CD14-positive monocyte (primary cell): ENCODE measurements at regions not wholly inside any gene's neighbourhood (a gene's known extent, or its start where the extent isn't known, plus 50 kb on each side); places are given as distances from the start of the nearest gene placed in this dataset.

Experiments
- DNase-seq, 3 donors: peaks; one replicate each; pipeline ENCODE4 v3.0.0-alpha.2; 2011 to 2022
- H2AFZ ChIP-seq: 2 replicates; pipeline ENCODE4 v1.6.0; 2012; ENCODE audit warnings: mild to moderate bottlenecking, low read depth, low read length, inconsistent platforms; ENCODE audit not compliant: insufficient read depth, poor library complexity, severe bottlenecking
- H3K27ac ChIP-seq, 2 donors: 1 replicate in 1 of 2; 2 replicates in 1 of 2; pipeline ENCODE4 v1.5.1; 2012 to 2013; ENCODE audit warnings: low read length in 2 of 2, control low read depth in 1 of 2, inconsistent platforms in 1 of 2, low read depth in 1 of 2, mild to moderate bottlenecking in 1 of 2
- H3K27me3 ChIP-seq, 2 donors: one replicate each; pipeline versions ENCODE4 v1.6.0 to v1.6.1; 2011 to 2013; ENCODE audit warnings: low read length in 2 of 2; ENCODE audit not compliant: control insufficient read depth in 2 of 2, insufficient read depth in 2 of 2
- H3K36me3 ChIP-seq, 2 donors: replicated peaks in 1 of 2; 1 replicate in 1 of 2; 2 replicates in 1 of 2; pipeline versions ENCODE4 v1.5.1 to v1.6.1; 2012 to 2013; ENCODE audit warnings: low read length in 2 of 2, control low read depth in 1 of 2, inconsistent platforms in 1 of 2, mild to moderate bottlenecking in 1 of 2; ENCODE audit not compliant: insufficient read depth in 2 of 2, control insufficient read depth in 1 of 2
- H3K4me1 ChIP-seq, 2 donors: 1 replicate in 1 of 2; 2 replicates in 1 of 2; pipeline versions ENCODE4 v1.5.1 to v1.6.1; 2012 to 2013; ENCODE audit warnings: low read length in 2 of 2, control low read depth in 1 of 2, inconsistent platforms in 1 of 2, mild to moderate bottlenecking in 1 of 2, moderate library complexity in 1 of 2; ENCODE audit not compliant: insufficient read depth in 2 of 2, control insufficient read depth in 1 of 2
- H3K4me2 ChIP-seq: replicated peaks from 2 replicates; pipeline ENCODE3; 2012; ENCODE audit warnings: low read length, moderate library complexity, mild to moderate bottlenecking; ENCODE audit not compliant: poor library complexity, severe bottlenecking; ENCODE audit errors: extremely low read depth
- H3K4me3 ChIP-seq, 3 experiments: fragments of 200-600 bp in 1 of 3; sonication (generic) in 1 of 3; replicated peaks in 1 of 3; 1 replicate in 2 of 3; 2 replicates in 1 of 3; pipeline ENCODE4 v1.5.1; 2011 to 2013; ENCODE audit warnings: low read length in 3 of 3, mild to moderate bottlenecking in 3 of 3, control low read depth in 2 of 3, low read depth in 2 of 3, inconsistent platforms in 1 of 3, moderate library complexity in 1 of 3
- H3K79me2 ChIP-seq: 2 replicates; pipeline ENCODE4 v1.6.0; 2012; ENCODE audit warnings: mild to moderate bottlenecking, control low read depth, inconsistent platforms, low read length, moderate library complexity; ENCODE audit not compliant: insufficient read depth
- H3K9ac ChIP-seq: 2 replicates; pipeline ENCODE4 v1.6.0; 2017; ENCODE audit warnings: low read length, mild to moderate bottlenecking; ENCODE audit not compliant: insufficient read depth, poor library complexity, severe bottlenecking
- H3K9me3 ChIP-seq, 2 donors: replicated peaks in 1 of 2; 1 replicate in 1 of 2; 2 replicates in 1 of 2; pipeline versions ENCODE4 v1.5.1 to v1.6.1; 2012 to 2013; ENCODE audit warnings: low read length in 2 of 2, control low read depth in 1 of 2; ENCODE audit not compliant: control insufficient read depth in 1 of 2, insufficient read depth in 1 of 2
- H4K20me1 ChIP-seq: 2 replicates; pipeline ENCODE4 v1.6.0; 2012; ENCODE audit warnings: mild to moderate bottlenecking, low read length, control low read depth, moderate library complexity; ENCODE audit not compliant: insufficient read depth
- H3K27ac Mint-ChIP-seq, 7 donors: one replicate each; pipeline ENCODE4 v1.8.0; 2020; ENCODE audit warnings: mild to moderate bottlenecking in 7 of 7, mixed read lengths in 7 of 7, moderate library complexity in 6 of 7, inconsistent platforms in 2 of 7
- H3K27me3 Mint-ChIP-seq, 3 donors: one replicate each; pipeline ENCODE4 v1.8.0; 2021 to 2022; ENCODE audit warnings: low read depth in 3 of 3, mild to moderate bottlenecking in 3 of 3, mixed read lengths in 3 of 3, moderate library complexity in 3 of 3, inconsistent platforms in 1 of 3
- H3K36me3 Mint-ChIP-seq, 2 donors: one replicate each; pipeline ENCODE4 v1.8.0; 2020; ENCODE audit warnings: mixed read lengths in 2 of 2, inconsistent platforms in 1 of 2, mild to moderate bottlenecking in 1 of 2
- H3K4me1 Mint-ChIP-seq: one replicate; pipeline ENCODE4 v1.8.0; 2020; ENCODE audit warnings: mild to moderate bottlenecking, mixed read lengths
- H3K4me3 Mint-ChIP-seq, 2 donors: one replicate each; pipeline ENCODE4 v1.8.0; 2020; ENCODE audit warnings: mild to moderate bottlenecking in 2 of 2, mixed read lengths in 2 of 2, moderate library complexity in 1 of 2
- H3K9me3 Mint-ChIP-seq, 7 donors: one replicate each; pipeline ENCODE4 v1.8.0; 2020 to 2022; ENCODE audit warnings: mixed read lengths in 7 of 7, mild to moderate bottlenecking in 6 of 7, moderate library complexity in 6 of 7, inconsistent platforms in 2 of 7
- WGBS: methylation state at CpG from one replicate; pipeline ENCODE4 v1.1.5; 2013; ENCODE audit warnings: missing lambda C conversion rate; ENCODE audit not compliant: insufficient coverage; 5-methylcytosine and 5-hydroxymethylcytosine counted together
- intact Hi-C, 2 donors: fragments of 100-400 bp; cut with micrococcal nuclease; formaldehyde crosslinking; loops; one replicate each; pipeline versions ENCODE4 v1.15.0 to v1.15.1; 2023
- TF ChIP-seq, protein P1 (sequence below): fragments of 200-600 bp; IDR thresholded peaks from one replicate; pipeline ENCODE4 v1.8.0; 2022; ENCODE audit warnings: antibody characterized with exemption, mild to moderate bottlenecking

DNA sequence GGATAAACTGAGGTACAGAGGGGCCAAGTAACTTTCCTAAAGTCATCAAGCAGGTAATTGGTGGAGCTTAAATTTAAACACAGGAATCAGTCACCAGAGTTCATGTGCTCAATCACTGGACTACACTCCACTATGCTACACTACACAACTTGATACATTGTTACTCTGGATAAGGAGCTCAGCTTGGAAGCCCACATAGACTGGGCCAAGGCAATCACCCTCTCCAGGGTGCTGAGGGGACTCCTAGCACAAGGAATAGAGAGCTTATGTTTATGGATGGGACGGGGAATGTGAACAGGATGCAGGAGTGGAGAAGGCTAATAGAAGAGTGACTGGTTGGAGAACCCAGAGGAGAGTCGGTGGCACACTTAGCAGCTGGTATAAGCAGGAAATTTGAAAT, 113.5 kb upstream of the NFIB start:
- Histone ChIP-seq H3K36me3 (no peaks in the 10 kb centered on the region), H3K4me3 (no peak overlapping the region), H3K4me1 (no peaks in the 10 kb centered on the region), H3K9me3 (no peaks in the 10 kb centered on the region), H3K27ac (no peak overlapping the region), H3K79me2 (no peaks in the 10 kb centered on the region), H3K27me3 (no peaks in the 10 kb centered on the region), H4K20me1 (no peaks in the 10 kb centered on the region), H2AFZ (no peak overlapping the region), H3K9ac (no peak overlapping the region), H3K4me2 (no peak overlapping the region)
- H3K36me3 Mint-ChIP-seq, result no peaks in the 10 kb centered on the region
- TF ChIP-seq, protein P1, sequence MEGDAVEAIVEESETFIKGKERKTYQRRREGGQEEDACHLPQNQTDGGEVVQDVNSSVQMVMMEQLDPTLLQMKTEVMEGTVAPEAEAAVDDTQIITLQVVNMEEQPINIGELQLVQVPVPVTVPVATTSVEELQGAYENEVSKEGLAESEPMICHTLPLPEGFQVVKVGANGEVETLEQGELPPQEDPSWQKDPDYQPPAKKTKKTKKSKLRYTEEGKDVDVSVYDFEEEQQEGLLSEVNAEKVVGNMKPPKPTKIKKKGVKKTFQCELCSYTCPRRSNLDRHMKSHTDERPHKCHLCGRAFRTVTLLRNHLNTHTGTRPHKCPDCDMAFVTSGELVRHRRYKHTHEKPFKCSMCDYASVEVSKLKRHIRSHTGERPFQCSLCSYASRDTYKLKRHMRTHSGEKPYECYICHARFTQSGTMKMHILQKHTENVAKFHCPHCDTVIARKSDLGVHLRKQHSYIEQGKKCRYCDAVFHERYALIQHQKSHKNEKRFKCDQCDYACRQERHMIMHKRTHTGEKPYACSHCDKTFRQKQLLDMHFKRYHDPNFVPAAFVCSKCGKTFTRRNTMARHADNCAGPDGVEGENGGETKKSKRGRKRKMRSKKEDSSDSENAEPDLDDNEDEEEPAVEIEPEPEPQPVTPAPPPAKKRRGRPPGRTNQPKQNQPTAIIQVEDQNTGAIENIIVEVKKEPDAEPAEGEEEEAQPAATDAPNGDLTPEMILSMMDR, result no peak
- H3K27ac Mint-ChIP-seq, result no peak overlapping the region
- H3K4me3 Mint-ChIP-seq, result no peak overlapping the region
- intact Hi-C loops, result no loop called here
- peaks cover 0 to 4% (median 0%) of the 10 kb centered on the region in 3 donors for H3K27me3 Mint-ChIP-seq
- H3K4me1 Mint-ChIP-seq, result no peaks in the 10 kb centered on the region
- 96% methylated on average over 2 of the region's 2 CpGs for WGBS
- peaks cover 0 to 3% (median 0%) of the 10 kb centered on the region in 7 donors for H3K9me3 Mint-ChIP-seq
- DNase-seq, result no peak

DNA sequence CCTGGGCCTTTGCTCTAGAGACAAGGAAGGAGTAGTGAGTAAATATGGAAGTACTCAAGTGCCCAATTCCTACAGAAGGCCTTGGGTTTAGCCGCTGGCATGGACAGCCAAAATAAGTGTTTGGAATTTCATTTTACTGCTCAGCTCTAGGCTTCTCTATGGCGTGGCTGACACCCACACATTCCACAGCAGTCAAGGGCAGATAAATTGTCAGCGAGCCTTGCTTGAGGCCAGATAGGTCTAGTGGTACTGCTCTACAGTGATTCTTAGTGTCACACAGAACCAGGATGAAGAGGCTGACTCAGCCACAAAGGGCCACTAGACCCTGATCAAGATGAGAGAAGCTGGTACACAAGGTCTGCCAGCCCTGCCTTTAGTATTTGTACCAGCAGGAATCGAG, 111.0 kb upstream of the NFIB start:
- intact Hi-C loops, result no loop called here
- no peak overlapping the region for H3K27ac ChIP-seq
- 90% methylated on average over 3 of the region's 4 CpGs for WGBS

More for the DNA sequence above, 111.0 kb upstream of the NFIB start:
- no peaks in the 10 kb centered on the region for H3K4me1 ChIP-seq
- H3K9me3 ChIP-seq, result no peaks in the 10 kb centered on the region
- TF ChIP-seq, protein P1, result no peak
- no peak overlapping the region for H3K4me2 ChIP-seq
- Mint-ChIP-seq H3K4me1 (no peaks in the 10 kb centered on the region), H3K36me3 (no peaks in the 10 kb centered on the region), H3K4me3 (no peak overlapping the region), H3K27me3 (peaks cover 0 to 2% (median 0%) of the 10 kb centered on the region in 3 donors), H3K27ac (no peak overlapping the region), H3K9me3 (peaks cover 0 to 3% (median 0%) of the 10 kb centered on the region in 7 donors)
- no peak overlapping the region for H2AFZ ChIP-seq
- no peaks in the 10 kb centered on the region for H4K20me1 ChIP-seq
- H3K79me2 ChIP-seq, result no peaks in the 10 kb centered on the region
- no peak overlapping the region for H3K4me3 ChIP-seq
- H3K27me3 ChIP-seq, result no peaks in the 10 kb centered on the region
- no peak overlapping the region for H3K9ac ChIP-seq
- no peak for DNase-seq
- H3K36me3 ChIP-seq, result no peaks in the 10 kb centered on the region
